Endothelial cell of umbilical vein (primary cell): ENCODE measurements at regions not wholly inside any gene's neighbourhood (a gene's known extent, or its start where the extent isn't known, plus 50 kb on each side); places are given as distances from the start of the nearest gene placed in this dataset.

Experiments used
- BruUV-seq: library from RNA; stranded (reverse); fragments of 400-500 nt; replicated peaks from 2 replicates; lab custom pipeline; 2021; lab: Mats Ljungman, UMichigan
- CTCF ChIA-PET: fragments of 300-600, 350-600 bp; sonication (Branson Sonifier 250); formaldehyde crosslinking; loops from one replicate; lab custom pipeline; 2021; ENCODE audit warnings: antibody characterized with exemption, inconsistent platforms; lab: Charles Lee
- POLR2A ChIA-PET: fragments of 300-600, 350-600 bp; sonication (Branson Sonifier 250); formaldehyde crosslinking; loops from one replicate; lab custom pipeline; 2021; ENCODE audit warnings: antibody characterized with exemption, inconsistent platforms; lab: Charles Lee
- DNase-seq: peaks from one replicate; pipeline ENCODE4 v3.0.0-alpha.2; 2011; ENCODE audit warnings: low read depth, low spot score
- FAIRE-seq: peaks from 2 replicates; lab custom pipeline; 2011; peaks lifted over from hg19 to GRCh38; lab: Jason Lieb, UNC
- H2AFZ ChIP-seq: 2 replicates; pipeline ENCODE4 v1.6.0; 2012; ENCODE audit warnings: low read depth, low read length, control low read depth, inconsistent platforms
- H3K27ac ChIP-seq: 2 replicates; pipeline ENCODE4 v1.5.1; 2011; ENCODE audit warnings: low read depth, mild to moderate bottlenecking, control low read depth, low read length, moderate library complexity; ENCODE audit not compliant: insufficient read depth
- H3K27me3 ChIP-seq, 2 experiments: 2 replicates each; pipeline versions ENCODE4 v1.6.0 to v1.6.1; 2011; ENCODE audit warnings: low read length in 2 of 2, mixed read lengths in 1 of 2; ENCODE audit not compliant: control insufficient read depth in 2 of 2, insufficient read depth in 2 of 2
- H3K36me3 ChIP-seq, 2 experiments: 2 replicates in 1 of 2; 3 replicates in 1 of 2; pipeline ENCODE4 v1.5.1; 2011; ENCODE audit warnings: low read length in 2 of 2, mild to moderate bottlenecking in 1 of 2, moderate library complexity in 1 of 2; ENCODE audit not compliant: control insufficient read depth in 2 of 2, insufficient read depth in 2 of 2; ENCODE audit errors: extremely low read depth in 1 of 2
- H3K4me1 ChIP-seq: 3 replicates; pipeline ENCODE4 v1.5.1; 2011; ENCODE audit warnings: mild to moderate bottlenecking, low read length; ENCODE audit not compliant: control insufficient read depth, insufficient read depth; ENCODE audit errors: extremely low read depth
- H3K4me2 ChIP-seq: 2 replicates; pipeline ENCODE4 v1.6.1; 2011; ENCODE audit warnings: low read length, control low read depth, mixed read lengths; ENCODE audit not compliant: insufficient read depth
- H3K4me3 ChIP-seq, 3 experiments: fragments of 200-600 bp in 1 of 3; sonication (generic), shearing (Covaris generic) in 1 of 3; replicated peaks in 1 of 3; 2 replicates each; pipeline ENCODE4 v1.5.1; 2011 to 2016; ENCODE audit warnings: control low read depth in 3 of 3, low read length in 3 of 3, mild to moderate bottlenecking in 2 of 3, inconsistent platforms in 1 of 3, low read depth in 1 of 3, moderate library complexity in 1 of 3; ENCODE audit not compliant: insufficient read depth in 1 of 3
- H3K79me2 ChIP-seq: 2 replicates; pipeline ENCODE4 v1.6.0; 2012; ENCODE audit warnings: low read length, inconsistent platforms; ENCODE audit not compliant: control insufficient read depth, insufficient read depth
- H3K9ac ChIP-seq: replicated peaks from 2 replicates; pipeline ENCODE3; 2011; ENCODE audit warnings: low read length, control low read depth; ENCODE audit not compliant: insufficient read depth; ENCODE audit errors: extremely low read depth
- H3K9me1 ChIP-seq: replicated peaks from 3 replicates; pipeline ENCODE4 v1.6.0; 2011; ENCODE audit warnings: mild to moderate bottlenecking, low read length; ENCODE audit not compliant: control insufficient read depth, insufficient read depth; ENCODE audit errors: extremely low read depth
- H3K9me3 ChIP-seq: replicated peaks from 2 replicates; pipeline ENCODE4 v1.5.1; 2012; ENCODE audit warnings: low read length, inconsistent platforms; ENCODE audit not compliant: control insufficient read depth, insufficient read depth
- H4K20me1 ChIP-seq: replicated peaks from 2 replicates; pipeline ENCODE3; 2011; ENCODE audit warnings: mild to moderate bottlenecking, low read length; ENCODE audit not compliant: control insufficient read depth, insufficient read depth; ENCODE audit errors: extremely low read depth
- CTCF ChIP-seq, 2 donors: IDR thresholded peaks; 1 replicate in 1 of 2; 2 replicates in 1 of 2; pipeline ENCODE4 v1.5.1; 2011; ENCODE audit warnings: low read length in 2 of 2, mild to moderate bottlenecking in 2 of 2, moderate library complexity in 2 of 2, control low read depth in 1 of 2, inconsistent platforms in 1 of 2, low read depth in 1 of 2; ENCODE audit not compliant: insufficient read depth in 1 of 2; ENCODE audit errors: extremely low read depth in 1 of 2
- EZH2 ChIP-seq: IDR thresholded peaks from 2 replicates; pipeline ENCODE4 v1.6.1; 2012; ENCODE audit warnings: borderline replicate concordance, low read depth, mild to moderate bottlenecking, moderate library complexity, low read length, inconsistent platforms; ENCODE audit not compliant: severe bottlenecking
- FOS ChIP-seq: IDR thresholded peaks from 2 replicates; pipeline ENCODE4 v1.6.1; 2011; ENCODE audit warnings: mild to moderate bottlenecking, low read length, moderate library complexity, borderline replicate concordance; ENCODE audit not compliant: insufficient read depth
- GATA2 ChIP-seq: IDR thresholded peaks from 2 replicates; pipeline ENCODE4 v1.7.0; 2011; ENCODE audit warnings: low read depth, mild to moderate bottlenecking, moderate library complexity, mixed read lengths, low read length; ENCODE audit not compliant: insufficient read length, insufficient read depth
- JUN ChIP-seq: IDR thresholded peaks from 2 replicates; pipeline ENCODE4 v1.6.1; 2011; ENCODE audit warnings: borderline replicate concordance, low read depth; ENCODE audit not compliant: insufficient read length, insufficient read depth
- MAX ChIP-seq: IDR thresholded peaks from 2 replicates; pipeline ENCODE4 v1.6.1; 2011; ENCODE audit not compliant: insufficient read depth, insufficient read length
- MYC ChIP-seq: IDR thresholded peaks from one replicate; pipeline ENCODE4 v1.6.1; 2011; ENCODE audit warnings: mild to moderate bottlenecking, low read depth, low read length
- POLR2A ChIP-seq: IDR thresholded peaks from 2 replicates; pipeline ENCODE4 v1.6.1; 2012; ENCODE audit warnings: low read depth, mild to moderate bottlenecking, control low read depth, low read length
- POLR2AphosphoS5 ChIP-seq: IDR thresholded peaks from 2 replicates; pipeline ENCODE4 v1.6.1; 2012; ENCODE audit warnings: low read depth, mild to moderate bottlenecking, control low read depth, low read length, moderate library complexity; ENCODE audit not compliant: insufficient read depth
- dilution Hi-C: fragments of 300-500 bp; cut with MboI; formaldehyde crosslinking; loops from one replicate; pipeline ENCODE4 v1.15.0; 2019; ENCODE audit warnings: low sequenced_read_pairs; ENCODE audit not compliant: extremely low pct_ligation_motif_present
- intact Hi-C: fragments of 100-400 bp; cut with micrococcal nuclease; formaldehyde crosslinking; loops from one replicate; pipeline ENCODE4 v1.10.0; 2022

GRCh38 chr2:8028436-8028835, 653.4 kb upstream of the ID2 start:
- TF ChIP-seq FOS (no peak), JUN (no peak), POLR2A (no peak), MYC (no peak), EZH2 (no peak), MAX (no peak), GATA2 (no peak), POLR2AphosphoS5 (no peak), CTCF (IDR thresholded peaks at IDR 0.05; ENCODE audit: extremely low read depth in 1 of 2, insufficient read depth in 1 of 2, low read depth in 1 of 2, low read length in 2 of 2) (no peak)
- Histone ChIP-seq H3K27me3 (no peaks in the 10 kb centered on the region), H3K9me1 (no peaks in the 10 kb centered on the region), H3K4me3 (no peak overlapping the region), H3K27ac (no peak overlapping the region), H2AFZ (no peak overlapping the region), H3K79me2 (no peaks in the 10 kb centered on the region), H3K9me3 (peaks cover 3% of the 10 kb centered on the region), H4K20me1 (no peaks in the 10 kb centered on the region), H3K36me3 (no peaks in the 10 kb centered on the region), H3K9ac (no peak overlapping the region), H3K4me2 (no peak overlapping the region), H3K4me1 (no peaks in the 10 kb centered on the region)
- intact Hi-C loops, result no loop called here
- ChIA-PET CTCF (no interaction called here), POLR2A (no interaction called here)
- FAIRE-seq (no peak), DNase-seq (no peak)
- BruUV-seq, result no TSS peak
- dilution Hi-C loops, result no loop called here
